Trophoblast cell (in vitro differentiated cells and primary cell): ENCODE measurements at regions not wholly inside any gene's neighbourhood (a gene's known extent, or its start where the extent isn't known, plus 50 kb on each side); places are given as distances from the start of the nearest gene placed in this dataset.

Experiments
- DNase-seq, 2 donors: peaks; one replicate each; pipeline ENCODE4 v3.0.0-alpha.2; 2016
- H2AFZ ChIP-seq: 2 replicates; pipeline ENCODE4 v1.6.1; 2013; ENCODE audit warnings: low read length, moderate library complexity, mild to moderate bottlenecking; ENCODE audit not compliant: insufficient read depth, poor library complexity
- H2AK5ac ChIP-seq: 2 replicates; pipeline ENCODE4 v1.6.1; 2013; ENCODE audit warnings: mild to moderate bottlenecking, low read length
- H2BK120ac ChIP-seq: 2 replicates; pipeline ENCODE4 v1.6.1; 2013; ENCODE audit warnings: low read length, mild to moderate bottlenecking, moderate library complexity; ENCODE audit not compliant: insufficient read depth, poor library complexity
- H2BK12ac ChIP-seq: 2 replicates; pipeline ENCODE4 v1.6.1; 2013; ENCODE audit warnings: mild to moderate bottlenecking, low read length, moderate library complexity
- H2BK5ac ChIP-seq: 2 replicates; pipeline ENCODE4 v1.6.1; 2013; ENCODE audit warnings: low read length, low read depth, moderate library complexity, mild to moderate bottlenecking; ENCODE audit not compliant: poor library complexity
- H3K14ac ChIP-seq: 2 replicates; pipeline ENCODE4 v1.6.1; 2013; ENCODE audit warnings: mild to moderate bottlenecking, low read length
- H3K18ac ChIP-seq: 2 replicates; pipeline ENCODE4 v1.6.1; 2013; ENCODE audit warnings: mild to moderate bottlenecking, low read length
- H3K23ac ChIP-seq: 2 replicates; pipeline ENCODE4 v1.6.1; 2013; ENCODE audit warnings: low read length
- H3K27ac ChIP-seq: 2 replicates; pipeline ENCODE4 v1.5.1; 2013; ENCODE audit warnings: low read depth, mild to moderate bottlenecking, inconsistent platforms, low read length, moderate library complexity
- H3K27me3 ChIP-seq: 2 replicates; pipeline ENCODE4 v1.6.1; 2013; ENCODE audit warnings: inconsistent platforms, mild to moderate bottlenecking, low read length, moderate library complexity; ENCODE audit not compliant: insufficient read depth
- H3K36me3 ChIP-seq, 2 experiments: 1 replicate in 1 of 2; 2 replicates in 1 of 2; pipeline ENCODE4 v1.6.1; 2013; ENCODE audit warnings: low read length in 2 of 2, mild to moderate bottlenecking in 2 of 2, moderate library complexity in 1 of 2; ENCODE audit not compliant: insufficient read depth in 2 of 2, control insufficient read depth in 1 of 2
- H3K4ac ChIP-seq: 2 replicates; pipeline ENCODE4 v1.6.1; 2013; ENCODE audit warnings: low read depth, mild to moderate bottlenecking, low read length, moderate library complexity
- H3K4me1 ChIP-seq, 2 experiments: 1 replicate in 1 of 2; 2 replicates in 1 of 2; pipeline ENCODE4 v1.6.1; 2013; ENCODE audit warnings: low read length in 2 of 2, mild to moderate bottlenecking in 2 of 2, moderate library complexity in 1 of 2; ENCODE audit not compliant: insufficient read depth in 2 of 2, control insufficient read depth in 1 of 2
- H3K4me2 ChIP-seq: 2 replicates; pipeline ENCODE4 v1.6.1; 2013; ENCODE audit warnings: inconsistent platforms, mild to moderate bottlenecking, low read length, moderate library complexity
- H3K4me3 ChIP-seq: 2 replicates; pipeline ENCODE4 v1.5.1; 2013; ENCODE audit warnings: mild to moderate bottlenecking, low read depth, low read length, inconsistent platforms
- H3K79me1 ChIP-seq: one replicate; pipeline ENCODE4 v1.6.1; 2013; ENCODE audit warnings: low read length
- H3K79me2 ChIP-seq: 2 replicates; pipeline ENCODE4 v1.6.1; 2013; ENCODE audit warnings: low read length, mild to moderate bottlenecking; ENCODE audit not compliant: control insufficient read depth, insufficient read depth, poor library complexity
- H3K9ac ChIP-seq: 2 replicates; pipeline ENCODE4 v1.6.1; 2013; ENCODE audit warnings: mild to moderate bottlenecking, low read length
- H3K9me3 ChIP-seq: 2 replicates; pipeline ENCODE4 v1.6.1; 2013; ENCODE audit warnings: low read depth, mild to moderate bottlenecking, control low read depth, inconsistent platforms, low read length; ENCODE audit not compliant: insufficient read depth
- H4K12ac ChIP-seq: 2 replicates; pipeline ENCODE4 v1.6.1; 2013; ENCODE audit warnings: low read depth, mild to moderate bottlenecking, low read length, moderate library complexity
- H4K8ac ChIP-seq: 2 replicates; pipeline ENCODE4 v1.6.1; 2013; ENCODE audit warnings: low read depth, mild to moderate bottlenecking, low read length, moderate library complexity
- H4K91ac ChIP-seq: one replicate; pipeline ENCODE4 v1.6.1; 2013; ENCODE audit warnings: low read depth, mild to moderate bottlenecking, low read length, moderate library complexity
- WGBS: extraction: QIAGEN DNeasy Blood & Tissue Kit; methylation state at CpG from one replicate; pipeline ENCODE4 v1.1.7; 2013; ENCODE audit warnings: missing lambda C conversion rate; ENCODE audit not compliant: insufficient read length, insufficient coverage; ENCODE audit errors: extremely low coverage; 5-methylcytosine and 5-hydroxymethylcytosine counted together

- no peak overlapping the region for H2BK5ac ChIP-seq
- H3K4me2 ChIP-seq = no peak overlapping the region
- H4K91ac ChIP-seq = no peak overlapping the region
- H3K9ac ChIP-seq = no peak overlapping the region
- H3K9me3 ChIP-seq = no peaks in the 10 kb centered on the region
- WGBS = no CpG with 5 or more reads among the region's 4 CpGs
- no peaks in the 10 kb centered on the region for H3K27me3 ChIP-seq
- H3K36me3 ChIP-seq = no peaks in the 10 kb centered on the region
- H3K4me1 ChIP-seq = peaks cover 0 to 5% of the 10 kb centered on the region in 2 experiments
- H2BK12ac ChIP-seq = no peak overlapping the region
- H3K18ac ChIP-seq = no peak overlapping the region
- H4K8ac ChIP-seq = no peak overlapping the region
- no peaks in the 10 kb centered on the region for H3K79me2 ChIP-seq
- no peak for DNase-seq
- H3K23ac ChIP-seq = no peak overlapping the region
- no peak overlapping the region for H4K12ac ChIP-seq
- H3K4me3 ChIP-seq = no peak overlapping the region
- H3K14ac ChIP-seq = no peak overlapping the region
- no peak overlapping the region for H2BK120ac ChIP-seq
- no peaks in the 10 kb centered on the region for H3K79me1 ChIP-seq
- no peak overlapping the region for H2AK5ac ChIP-seq
- no peak overlapping the region for H3K27ac ChIP-seq
- no peak overlapping the region for H2AFZ ChIP-seq
- H3K4ac ChIP-seq = no peak overlapping the region
Observed at GRCh38 chr7:53470336-53470970, 435.0 kb downstream of the POM121L12 start.

DNA sequence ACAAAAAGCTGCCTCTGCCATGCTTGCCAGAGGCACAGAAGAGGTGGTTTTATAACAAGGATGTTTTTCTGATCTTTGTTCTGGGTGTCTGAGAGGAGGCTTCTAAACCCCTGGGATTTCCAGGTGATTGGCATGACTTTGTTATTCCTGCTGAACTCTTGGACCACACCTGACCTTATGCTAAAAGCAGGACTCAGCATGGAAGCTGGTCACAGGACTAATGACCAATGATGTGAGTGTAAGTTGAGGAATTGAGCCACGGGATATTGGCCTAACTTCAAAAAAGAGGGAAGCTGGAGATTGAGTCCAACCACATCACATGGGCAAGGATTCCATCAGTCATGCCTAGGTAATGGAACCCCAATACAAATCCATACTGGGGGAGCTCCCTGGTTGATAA, 437.9 kb downstream of the POM121L12 start:
- Histone ChIP-seq H4K8ac (no peak overlapping the region), H3K27ac (no peak overlapping the region), H3K23ac (no peak overlapping the region), H4K12ac (no peak overlapping the region), H3K79me2 (no peaks in the 10 kb centered on the region), H3K4me2 (no peak overlapping the region), H3K14ac (no peak overlapping the region), H3K18ac (no peak overlapping the region), H3K27me3 (no peaks in the 10 kb centered on the region), H3K4ac (no peak overlapping the region), H2AFZ (no peak overlapping the region), H3K4me1 (peaks cover 0 to 5% of the 10 kb centered on the region in 2 experiments), H2BK12ac (no peak overlapping the region), H3K9me3 (no peaks in the 10 kb centered on the region), H2BK5ac (no peak overlapping the region), H3K79me1 (no peaks in the 10 kb centered on the region), H2AK5ac (no peak overlapping the region), H3K9ac (no peak overlapping the region), H4K91ac (no peak overlapping the region), H3K4me3 (no peak overlapping the region), H2BK120ac (no peak overlapping the region), H3K36me3 (no peaks in the 10 kb centered on the region)
- WGBS = no CpG with 5 or more reads among the region's 1 CpG
- no peak for DNase-seq

- Histone ChIP-seq H4K8ac (no peak overlapping the region), H3K4ac (no peak overlapping the region), H3K23ac (no peak overlapping the region), H2BK5ac (no peak overlapping the region), H3K9ac (no peak overlapping the region), H3K27me3 (no peaks in the 10 kb centered on the region), H2AK5ac (no peak overlapping the region), H3K4me2 (no peak overlapping the region), H3K79me2 (no peaks in the 10 kb centered on the region), H3K4me3 (no peak overlapping the region), H3K4me1 (peaks cover 0 to 5% of the 10 kb centered on the region in 2 experiments), H2BK120ac (no peak overlapping the region), H3K18ac (no peak overlapping the region), H4K91ac (no peak overlapping the region), H3K27ac (no peak overlapping the region), H3K14ac (no peak overlapping the region), H2AFZ (no peak overlapping the region), H2BK12ac (no peak overlapping the region), H3K9me3 (no peaks in the 10 kb centered on the region), H3K36me3 (no peaks in the 10 kb centered on the region), H3K79me1 (no peaks in the 10 kb centered on the region), H4K12ac (no peak overlapping the region)
- DNase-seq = no peak
Observed at GRCh38 chr7:53475776-53476175, 440.3 kb downstream of the POM121L12 start.

- no peak overlapping the region for H3K4me2 ChIP-seq
- H3K4me1 ChIP-seq = peaks cover 0 to 5% of the 10 kb centered on the region in 2 experiments
- H3K18ac ChIP-seq = no peak overlapping the region
- H3K4me3 ChIP-seq = no peak overlapping the region
- H3K9ac ChIP-seq = no peak overlapping the region
- H2AK5ac ChIP-seq = no peak overlapping the region
- no peak for DNase-seq
- no peaks in the 10 kb centered on the region for H3K79me1 ChIP-seq
- no peaks in the 10 kb centered on the region for H3K79me2 ChIP-seq
- H2BK12ac ChIP-seq = no peak overlapping the region
- WGBS = no CpG with 5 or more reads among the region's 3 CpGs
- no peak overlapping the region for H3K23ac ChIP-seq
- H3K27ac ChIP-seq = no peak overlapping the region
- no peak overlapping the region for H3K4ac ChIP-seq
- H3K9me3 ChIP-seq = no peaks in the 10 kb centered on the region
- no peak overlapping the region for H2AFZ ChIP-seq
- no peak overlapping the region for H4K8ac ChIP-seq
- H3K36me3 ChIP-seq = no peaks in the 10 kb centered on the region
- H2BK120ac ChIP-seq = no peak overlapping the region
- H3K27me3 ChIP-seq = no peaks in the 10 kb centered on the region
- no peak overlapping the region for H4K12ac ChIP-seq
- no peak overlapping the region for H4K91ac ChIP-seq
- no peak overlapping the region for H3K14ac ChIP-seq
- no peak overlapping the region for H2BK5ac ChIP-seq
Observed at GRCh38 chr7:53476566-53476965, 441.1 kb downstream of the POM121L12 start.
